ENCODE measurements at regions not wholly inside any gene's neighbourhood (a gene's known extent, or its start where the extent isn't known, plus 50 kb on each side); places are given as distances from the start of the nearest gene placed in this dataset.
"Not testable (repeated sequence)": the region's sequence is repeated elsewhere in the genome, so short reads cannot be mapped to it uniquely, and the experiment has no call there.

- DNase-seq: no peak
Observed at GRCh38 chr2:189231719-189232323, 52.3 kb upstream of the COL5A2 start.

GRCh38 chr2:189232759-189233406 is 53.3 kb upstream of the COL5A2 start:
- DNase-seq: no peak

GRCh38 chr2:189233527-189233926 is 54.0 kb upstream of the COL5A2 start:
- no peak for DNase-seq

- DNase-seq: no peak
Observed at GRCh38 chr2:189234991-189235390, 55.4 kb upstream of the COL5A2 start.

GRCh38 chr2:189236066-189236465 is 56.5 kb upstream of the COL5A2 start:
- DNase-seq: no peak

- no peak for DNase-seq
Observed at GRCh38 chr2:189238903-189239302, 59.3 kb upstream of the COL5A2 start.

GRCh38 chr2:189243843-189244242 is 64.3 kb upstream of the COL5A2 start:
- not testable (repeated sequence) for DNase-seq

- no peak for DNase-seq
Observed at GRCh38 chr2:189247276-189247675, 67.7 kb upstream of the COL5A2 start.

GRCh38 chr2:189248141-189248540 is 68.6 kb upstream of the COL5A2 start:
- DNase-seq: no peak

- DNase-seq: no peak
Observed at GRCh38 chr2:189249171-189249570, 69.6 kb upstream of the COL5A2 start.

- DNase-seq: no peak
Observed at GRCh38 chr2:189249901-189250300, 70.3 kb upstream of the COL5A2 start.

GRCh38 chr2:189252991-189253675 is 73.6 kb upstream of the COL5A2 start:
- no peak for DNase-seq

GRCh38 chr2:189253836-189254235 is 74.3 kb upstream of the COL5A2 start:
- DNase-seq: no peak

GRCh38 chr2:189254268-189254883 is 74.8 kb upstream of the COL5A2 start:
- no peak for DNase-seq

GRCh38 chr2:189255711-189256110 is 76.2 kb upstream of the COL5A2 start:
- no peak for DNase-seq

GRCh38 chr2:189258616-189259365 is 79.2 kb upstream of the COL5A2 start:
- DNase-seq: no peak

GRCh38 chr2:189260361-189260814 is 80.8 kb upstream of the COL5A2 start:
- no peak for DNase-seq

GRCh38 chr2:189261431-189261841 is 81.9 kb upstream of the COL5A2 start:
- DNase-seq: no peak

- DNase-seq: no peak
Observed at GRCh38 chr2:189261916-189262315, 82.4 kb upstream of the COL5A2 start.

- DNase-seq: no peak
Observed at GRCh38 chr2:189265696-189266320, 86.2 kb upstream of the COL5A2 start.

GRCh38 chr2:189267491-189267890 is 87.9 kb upstream of the COL5A2 start:
- DNase-seq: no peak

GRCh38 chr2:189267925-189268579 is 88.5 kb upstream of the COL5A2 start:
- no peak for DNase-seq
